ENCODE measurements at regions not wholly inside any gene's neighbourhood (a gene's known extent, or its start where the extent isn't known, plus 50 kb on each side); places are given as distances from the start of the nearest gene placed in this dataset.

DNA sequence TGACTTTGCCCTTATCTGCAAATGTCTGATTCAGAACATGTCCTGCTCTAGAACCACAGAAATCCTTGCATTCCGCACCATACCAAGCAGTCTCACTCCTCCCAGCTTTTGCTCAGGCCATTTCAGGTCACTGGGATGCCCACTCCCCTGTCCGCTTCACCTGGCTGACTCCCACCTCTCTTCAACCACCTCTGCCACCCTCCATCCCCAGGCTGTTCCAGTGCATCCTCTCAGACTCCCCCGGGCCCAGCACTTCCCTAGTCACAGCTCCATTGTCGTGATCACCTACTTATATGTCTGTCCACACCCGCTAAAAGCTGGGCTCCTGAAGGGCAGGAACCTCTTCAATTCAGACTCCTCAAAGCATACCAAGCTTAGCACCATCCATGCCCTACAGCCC, 58.4 kb upstream of the CDH5 start:
- no peaks in the 10 kb centered on the region for H3K79me2 ChIP-seq (ENCODE audit: control insufficient read depth, low read length)
- no peaks in the 10 kb centered on the region for H4K20me1 ChIP-seq (ENCODE audit: control insufficient read depth, insufficient read depth, low read depth, low read length)
- no peaks in the 10 kb centered on the region for H3K4me1 ChIP-seq (ENCODE audit: control insufficient read depth, low read length)
- no peak overlapping the region for H3K4me2 ChIP-seq (ENCODE audit: low read length)
- H3K9me3 ChIP-seq (ENCODE audit: control insufficient read depth, insufficient read depth, low read length): no peaks in the 10 kb centered on the region
- no peak for TF ChIP-seq EZH2phosphoT487 (IDR thresholded peaks at IDR 0.05; ENCODE audit: borderline replicate concordance, low read length)
- TF ChIP-seq, protein P1, sequence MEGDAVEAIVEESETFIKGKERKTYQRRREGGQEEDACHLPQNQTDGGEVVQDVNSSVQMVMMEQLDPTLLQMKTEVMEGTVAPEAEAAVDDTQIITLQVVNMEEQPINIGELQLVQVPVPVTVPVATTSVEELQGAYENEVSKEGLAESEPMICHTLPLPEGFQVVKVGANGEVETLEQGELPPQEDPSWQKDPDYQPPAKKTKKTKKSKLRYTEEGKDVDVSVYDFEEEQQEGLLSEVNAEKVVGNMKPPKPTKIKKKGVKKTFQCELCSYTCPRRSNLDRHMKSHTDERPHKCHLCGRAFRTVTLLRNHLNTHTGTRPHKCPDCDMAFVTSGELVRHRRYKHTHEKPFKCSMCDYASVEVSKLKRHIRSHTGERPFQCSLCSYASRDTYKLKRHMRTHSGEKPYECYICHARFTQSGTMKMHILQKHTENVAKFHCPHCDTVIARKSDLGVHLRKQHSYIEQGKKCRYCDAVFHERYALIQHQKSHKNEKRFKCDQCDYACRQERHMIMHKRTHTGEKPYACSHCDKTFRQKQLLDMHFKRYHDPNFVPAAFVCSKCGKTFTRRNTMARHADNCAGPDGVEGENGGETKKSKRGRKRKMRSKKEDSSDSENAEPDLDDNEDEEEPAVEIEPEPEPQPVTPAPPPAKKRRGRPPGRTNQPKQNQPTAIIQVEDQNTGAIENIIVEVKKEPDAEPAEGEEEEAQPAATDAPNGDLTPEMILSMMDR (IDR thresholded peaks at IDR 0.05; ENCODE audit: low read depth, low read length, poor library complexity, severe bottlenecking): no peak
- no peaks in the 10 kb centered on the region for H3K9me2 ChIP-seq (replicated peaks; ENCODE audit: control insufficient read depth, low read length)
- no peak overlapping the region for H3K27ac ChIP-seq (ENCODE audit: low read depth, low read length)
- H3K36me3 ChIP-seq (ENCODE audit: control insufficient read depth, low read length): no peaks in the 10 kb centered on the region
- H3K4me3 ChIP-seq (ENCODE audit: low read length): no peak overlapping the region
- H3K27me3 ChIP-seq (ENCODE audit: control insufficient read depth, low read length): no peaks in the 10 kb centered on the region
- H3F3A ChIP-seq (ENCODE audit: control insufficient read depth, insufficient read depth): no peaks in the 10 kb centered on the region

DNA sequence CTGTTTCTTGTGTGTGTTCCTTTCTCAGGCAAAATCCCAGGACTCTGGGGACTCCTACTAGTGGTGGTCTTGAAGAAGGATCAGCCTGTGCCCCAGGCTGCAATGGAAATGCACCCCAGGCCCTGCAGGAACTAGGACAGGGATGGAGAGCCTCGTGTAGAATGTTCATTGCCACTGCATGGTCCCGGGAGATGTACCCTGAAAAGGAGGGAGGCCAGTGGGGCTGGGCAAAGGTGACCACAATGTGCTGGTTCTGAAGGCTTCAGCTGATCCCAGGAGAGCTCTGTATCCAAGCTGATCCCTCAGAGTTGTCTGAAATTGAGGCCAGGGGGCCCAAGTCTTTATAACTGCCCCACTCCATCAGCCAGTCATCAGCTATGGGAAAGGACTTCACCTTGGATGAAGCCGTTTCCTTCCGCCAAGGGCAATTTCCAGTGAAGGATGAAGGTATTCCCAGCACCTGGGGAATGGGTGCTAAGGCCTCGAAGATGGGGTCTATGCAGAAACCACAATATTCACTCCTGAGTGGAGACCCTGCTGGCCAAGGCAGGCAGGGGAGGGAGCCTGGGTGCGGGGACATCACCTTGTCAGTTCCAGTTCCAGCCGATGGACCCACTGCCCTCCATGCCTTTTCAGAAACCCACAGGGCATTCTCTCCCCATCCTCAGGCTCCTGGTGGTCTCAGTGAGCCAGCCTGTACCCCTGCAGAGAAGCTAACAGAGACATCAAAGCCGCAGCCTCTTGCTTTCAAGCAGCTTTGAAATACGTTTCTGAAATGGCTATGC, 59.9 kb upstream of the CDH5 start:
- H3F3A ChIP-seq (ENCODE audit: control insufficient read depth, insufficient read depth): no peaks in the 10 kb centered on the region
- no peak overlapping the region for H3K4me2 ChIP-seq (ENCODE audit: low read length)
- H3K27me3 ChIP-seq (ENCODE audit: control insufficient read depth, low read length): no peaks in the 10 kb centered on the region
- H3K4me1 ChIP-seq (ENCODE audit: control insufficient read depth, low read length): no peaks in the 10 kb centered on the region
- TF ChIP-seq, protein P1 (IDR thresholded peaks at IDR 0.05; ENCODE audit: low read depth, low read length, poor library complexity, severe bottlenecking): no peak
- no peak for TF ChIP-seq EZH2phosphoT487 (IDR thresholded peaks at IDR 0.05; ENCODE audit: borderline replicate concordance, low read length)
- H3K9me2 ChIP-seq (replicated peaks; ENCODE audit: control insufficient read depth, low read length): no peaks in the 10 kb centered on the region
- no peak overlapping the region for H3K4me3 ChIP-seq (ENCODE audit: low read length)
- no peak overlapping the region for H3K27ac ChIP-seq (ENCODE audit: low read depth, low read length)
- H3K9me3 ChIP-seq (ENCODE audit: control insufficient read depth, insufficient read depth, low read length): no peaks in the 10 kb centered on the region
- H4K20me1 ChIP-seq (ENCODE audit: control insufficient read depth, insufficient read depth, low read depth, low read length): no peaks in the 10 kb centered on the region
- no peaks in the 10 kb centered on the region for H3K36me3 ChIP-seq (ENCODE audit: control insufficient read depth, low read length)
- H3K79me2 ChIP-seq (ENCODE audit: control insufficient read depth, low read length): no peaks in the 10 kb centered on the region

DNA sequence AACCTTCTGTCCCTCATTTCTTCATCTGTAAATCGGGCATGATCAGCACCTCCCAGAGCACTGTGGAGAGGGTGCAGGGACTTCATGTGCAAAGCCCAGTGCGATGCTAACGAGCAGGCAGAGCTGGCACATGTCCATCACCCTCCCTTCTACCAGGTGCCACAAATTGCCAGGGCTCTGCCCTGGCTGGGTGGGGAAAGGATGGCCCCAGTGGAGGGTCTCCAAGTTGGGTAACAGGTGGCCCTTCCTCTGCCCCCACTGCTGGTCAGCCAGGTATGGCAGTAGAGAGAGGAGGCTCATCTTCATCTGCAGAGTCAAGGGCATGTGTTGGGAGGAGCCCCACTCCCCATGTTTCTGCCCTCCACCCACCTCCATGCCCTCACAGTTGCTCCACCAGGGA, 61.5 kb upstream of the CDH5 start:
- Histone ChIP-seq H3K27me3 (ENCODE audit: control insufficient read depth, low read length) (peaks cover 3% of the 10 kb centered on the region; the same call in 1 of the 2 replicates), H3K4me3 (ENCODE audit: low read length) (no peak overlapping the region), H3K9me3 (ENCODE audit: control insufficient read depth, insufficient read depth, low read length) (no peaks in the 10 kb centered on the region), H3K4me2 (ENCODE audit: low read length) (no peak overlapping the region), H3K27ac (ENCODE audit: low read depth, low read length) (no peak overlapping the region), H3F3A (ENCODE audit: control insufficient read depth, insufficient read depth) (no peaks in the 10 kb centered on the region), H3K9me2 (replicated peaks; ENCODE audit: control insufficient read depth, low read length) (no peaks in the 10 kb centered on the region), H3K79me2 (ENCODE audit: control insufficient read depth, low read length) (no peaks in the 10 kb centered on the region), H3K4me1 (ENCODE audit: control insufficient read depth, low read length) (no peaks in the 10 kb centered on the region), H3K36me3 (ENCODE audit: control insufficient read depth, low read length) (no peaks in the 10 kb centered on the region), H4K20me1 (ENCODE audit: control insufficient read depth, insufficient read depth, low read depth, low read length) (no peaks in the 10 kb centered on the region)
- no peak for TF ChIP-seq EZH2phosphoT487 (IDR thresholded peaks at IDR 0.05; ENCODE audit: borderline replicate concordance, low read length)
- TF ChIP-seq, protein P1 (IDR thresholded peaks at IDR 0.05; ENCODE audit: low read depth, low read length, poor library complexity, severe bottlenecking): no peak

All from DOHH2 (cell line).